Hepatic stellate cell (primary cell): ENCODE measurements at regions not wholly inside any gene's neighbourhood (a gene's known extent, or its start where the extent isn't known, plus 50 kb on each side); places are given as distances from the start of the nearest gene placed in this dataset.
A peak's percentile ranks its signal among the peaks of the same experiment; 100 is the strongest.

ENCODE experiments used
- DNase-seq: peaks from one replicate; pipeline ENCODE4 v3.0.0; 2011; ENCODE audit warnings: low spot score

DNA sequence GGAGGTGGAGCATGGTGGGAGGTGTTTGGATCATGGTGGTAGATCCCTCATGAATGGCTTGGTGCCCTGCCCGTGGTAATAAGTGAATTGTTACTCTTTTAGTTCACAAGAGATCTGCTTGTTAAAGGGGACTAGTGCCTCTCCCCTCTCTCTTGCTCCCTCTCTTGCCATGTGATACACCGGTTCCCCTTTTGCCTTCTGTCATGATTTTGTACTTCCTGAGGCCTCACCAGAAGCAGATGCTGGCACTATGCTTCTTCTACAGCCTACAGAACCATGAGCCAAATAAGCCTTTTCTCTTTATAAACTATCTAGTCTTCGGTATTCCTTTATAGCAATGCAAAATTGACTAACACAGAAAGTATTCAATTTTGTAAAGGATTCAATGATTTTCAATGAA is 817.1 kb downstream of the TLR4 start:
- DNase-seq = no peak

DNA sequence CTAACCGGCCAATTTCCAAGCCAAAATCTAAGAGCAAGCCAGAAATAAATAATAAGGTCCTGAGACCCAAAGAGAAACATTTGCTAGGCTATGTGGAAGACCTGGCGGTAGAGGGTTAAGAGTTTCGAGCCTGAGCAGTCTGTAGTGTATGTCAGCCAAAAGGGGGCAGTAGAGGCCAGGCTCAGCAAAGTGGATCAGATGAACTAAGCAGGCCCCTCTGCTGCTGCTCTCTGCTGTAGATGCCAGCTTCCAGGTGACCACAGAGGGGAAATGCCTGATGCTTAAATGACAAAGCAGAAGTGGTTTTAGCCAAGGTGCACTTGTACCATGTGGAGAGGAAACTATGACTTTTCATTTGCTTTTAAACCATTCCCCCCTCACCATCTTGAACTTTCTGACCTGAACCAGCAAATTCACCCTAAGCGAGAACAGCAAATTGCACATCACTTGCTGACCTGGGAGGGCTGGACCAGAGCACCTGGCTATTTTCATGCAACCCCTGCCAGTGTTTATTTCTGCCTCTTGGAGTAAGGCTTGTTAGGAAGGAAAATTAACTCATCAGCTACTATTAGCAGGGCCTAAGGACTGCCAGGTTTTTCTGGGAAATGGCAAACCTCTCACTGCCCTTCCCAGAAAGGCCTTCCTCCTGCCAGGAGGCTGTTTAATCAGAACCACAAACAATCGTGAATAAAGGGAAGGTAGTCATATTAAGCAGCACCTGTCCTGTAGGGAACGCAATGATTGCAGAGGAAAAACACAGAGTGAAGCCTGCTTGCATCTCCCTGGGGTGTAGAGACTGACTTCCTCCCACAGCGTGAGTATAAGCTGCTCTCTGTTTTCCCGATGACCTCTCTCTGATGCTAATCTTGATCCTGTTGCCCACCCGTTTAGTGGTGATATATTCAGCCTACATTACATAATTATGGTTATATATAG is 818.2 kb downstream of the TLR4 start:
- peak; percentile 37 for DNase-seq

DNA sequence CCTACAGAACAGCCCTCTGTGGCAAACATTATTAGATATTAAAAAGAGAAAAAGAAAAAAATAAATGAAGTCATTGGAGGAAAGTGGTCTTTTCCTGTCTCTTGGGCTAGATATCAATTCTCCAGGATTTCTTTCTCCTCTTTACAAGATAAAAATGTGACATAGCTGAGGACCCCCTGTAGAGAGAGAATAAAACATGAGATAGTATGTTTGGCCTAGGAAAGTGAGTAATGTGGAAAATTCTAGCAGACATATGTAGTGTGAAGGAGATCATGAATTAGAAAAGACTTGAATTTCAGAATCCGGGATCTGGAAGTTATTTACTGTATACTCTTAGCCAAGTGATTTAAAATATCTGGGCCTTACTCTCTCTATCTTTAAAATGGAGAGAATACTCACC is 823.1 kb downstream of the TLR4 start:
- DNase-seq = no peak

DNA sequence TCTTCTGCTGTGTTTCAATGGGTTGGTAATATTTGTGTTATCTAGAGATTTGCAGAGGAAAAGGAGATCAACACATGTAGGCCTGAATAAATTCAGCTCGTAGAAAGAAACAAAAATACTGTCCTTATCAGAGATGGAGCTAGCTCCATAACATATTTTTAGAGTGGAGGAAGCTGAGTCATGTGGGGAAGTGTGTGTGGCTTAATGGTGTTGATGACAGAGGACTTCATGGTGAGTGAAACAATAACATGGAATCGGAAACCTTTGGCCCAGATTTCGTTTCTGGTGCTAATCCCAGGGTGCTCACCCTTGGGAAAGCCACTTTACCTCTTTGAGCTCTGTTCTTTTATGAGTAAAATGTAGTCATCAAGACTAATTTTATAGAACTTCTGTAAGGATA is 825.0 kb downstream of the TLR4 start:
- no peak for DNase-seq

DNA sequence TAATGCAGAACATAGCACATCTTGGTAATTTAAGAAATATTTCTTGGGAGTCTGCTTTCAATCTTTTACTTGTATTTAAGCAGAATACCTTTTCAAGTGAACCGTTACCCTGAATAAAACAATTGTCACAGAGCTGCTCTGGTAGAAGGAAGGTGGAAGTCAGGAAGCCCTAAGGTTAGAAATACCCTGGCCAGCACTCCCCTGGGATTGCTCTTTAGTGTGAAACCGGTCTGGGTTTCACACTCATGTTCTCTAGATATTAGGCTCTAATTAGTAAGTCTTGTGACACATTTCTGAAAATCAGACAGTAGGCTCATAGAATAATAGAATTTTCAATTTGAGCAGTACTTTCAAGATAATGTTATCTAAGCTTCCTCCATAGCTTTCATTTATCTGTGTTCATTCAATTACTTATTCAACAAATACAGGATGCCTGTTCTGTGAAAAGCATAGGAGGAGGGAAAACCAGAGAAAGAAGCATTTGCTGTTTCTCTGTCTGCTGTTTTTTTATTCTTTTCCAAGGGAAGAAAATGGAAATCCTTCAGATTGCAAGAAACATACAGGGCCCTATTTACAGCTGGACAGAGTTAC is 825.5 kb downstream of the TLR4 start:
- no peak for DNase-seq

DNA sequence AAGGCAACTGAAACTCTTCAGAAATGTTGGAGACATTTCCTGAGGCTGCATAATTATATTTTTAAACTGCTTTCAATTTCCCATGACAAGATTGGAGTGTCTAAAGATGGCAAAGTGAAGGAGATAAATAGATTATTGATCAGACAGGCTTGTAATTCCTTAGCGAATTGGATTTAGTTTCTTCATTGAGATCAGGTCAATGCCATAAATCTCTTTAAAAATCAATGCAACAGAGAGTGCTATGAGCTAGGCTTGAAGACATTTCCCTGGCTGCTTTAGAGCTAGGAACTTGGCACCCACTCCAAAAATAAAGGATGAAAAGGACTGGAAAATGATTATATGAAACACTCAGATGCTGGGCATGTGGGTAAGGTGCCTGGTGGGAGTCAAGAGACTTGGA is 828.4 kb downstream of the TLR4 start:
- DNase-seq = no peak

DNA sequence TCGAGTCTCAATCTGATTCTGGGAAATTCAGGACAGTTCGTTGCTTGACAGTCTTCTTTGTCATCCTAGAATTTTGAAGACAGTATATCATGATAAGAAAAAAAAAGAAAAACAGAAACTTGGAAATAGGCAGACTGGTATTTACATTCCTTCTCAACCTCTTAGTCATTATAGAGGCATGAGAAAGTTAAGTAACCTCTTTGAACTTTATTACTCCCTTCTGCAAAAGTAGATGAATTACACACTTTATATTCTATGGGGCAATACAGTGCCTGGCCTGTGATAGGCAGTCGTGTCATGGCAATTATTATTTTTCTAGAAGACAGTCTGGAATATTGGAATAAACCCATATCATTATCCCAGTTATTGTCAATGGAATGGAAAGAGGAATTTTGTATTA is 828.9 kb downstream of the TLR4 start:
- DNase-seq = no peak

DNA sequence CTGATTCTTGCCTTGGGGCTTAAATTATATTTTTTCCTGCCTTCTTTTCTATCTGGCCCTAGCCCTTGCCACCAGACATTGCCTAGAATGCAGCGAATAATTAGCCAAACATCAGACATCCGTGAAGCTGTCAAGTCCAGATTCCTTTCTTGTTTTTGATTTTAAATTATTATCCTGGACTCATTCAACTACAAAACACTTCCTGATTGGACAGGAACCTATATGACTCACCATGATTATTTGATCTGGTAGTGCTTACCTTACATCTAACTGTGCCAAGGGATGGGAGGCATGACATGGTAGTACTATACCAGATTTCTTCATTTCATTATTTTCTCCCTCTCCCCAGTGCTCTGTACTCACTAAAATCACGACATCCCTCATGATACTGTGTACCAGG is 829.6 kb downstream of the TLR4 start:
- DNase-seq = no peak

DNA sequence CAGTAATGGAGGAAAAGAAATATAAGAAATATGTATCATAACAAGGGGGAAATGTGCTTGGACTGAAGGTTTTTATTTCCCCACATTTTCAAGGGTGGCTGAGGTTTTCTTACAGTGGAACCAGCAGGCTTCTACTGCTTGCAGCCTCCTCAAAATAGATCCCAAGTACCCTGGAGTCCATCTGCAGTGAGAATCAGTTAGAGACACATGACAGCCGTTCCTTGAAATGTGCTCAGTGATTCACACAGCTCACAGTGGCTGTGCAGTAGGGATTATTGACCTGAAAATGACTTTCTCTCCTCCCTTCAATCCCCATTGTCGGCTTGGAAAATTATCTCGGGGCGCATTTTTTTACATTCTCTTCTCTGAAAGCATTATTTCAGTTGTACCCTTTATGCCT is 832.0 kb downstream of the TLR4 start:
- no peak for DNase-seq

DNA sequence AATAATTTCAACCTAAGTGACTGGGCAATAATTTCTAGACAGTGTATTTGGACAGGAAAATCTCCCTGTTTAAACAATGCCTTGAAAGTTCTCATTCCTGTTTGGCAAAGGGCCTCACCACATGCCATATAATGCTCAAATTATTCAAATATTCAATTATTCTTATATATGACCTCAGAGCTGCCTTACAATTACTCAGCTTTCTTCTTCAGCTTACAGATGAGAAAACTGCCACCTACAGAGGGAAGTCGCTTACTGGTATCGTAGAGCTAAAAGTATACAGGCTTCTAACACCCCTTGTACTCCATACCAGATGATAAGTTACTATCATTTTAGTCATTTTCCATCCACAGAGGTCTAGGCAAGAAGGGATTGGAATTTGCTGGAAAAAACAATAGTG is 830.3 kb downstream of the BRINP1 start:
- no peak for DNase-seq

DNA sequence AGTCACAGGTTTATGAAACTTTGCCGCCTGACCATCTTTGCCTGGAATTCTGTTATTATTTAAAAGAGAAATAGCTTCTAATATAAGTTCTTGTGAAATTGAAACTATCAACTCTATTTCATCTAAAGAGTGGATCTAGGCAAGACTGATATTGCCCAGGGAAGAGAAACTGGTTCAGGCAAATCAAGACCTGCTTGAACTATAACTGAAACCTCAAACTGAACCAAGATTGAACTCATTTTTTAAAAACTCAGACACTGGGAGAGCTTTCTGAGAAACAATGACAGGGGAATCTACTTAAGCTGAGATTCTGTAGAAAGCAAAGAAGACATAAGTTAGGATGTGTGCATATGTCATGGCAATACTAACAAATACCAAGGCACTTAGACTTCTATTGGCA is 815.8 kb downstream of the BRINP1 start:
- DNase-seq = no peak

DNA sequence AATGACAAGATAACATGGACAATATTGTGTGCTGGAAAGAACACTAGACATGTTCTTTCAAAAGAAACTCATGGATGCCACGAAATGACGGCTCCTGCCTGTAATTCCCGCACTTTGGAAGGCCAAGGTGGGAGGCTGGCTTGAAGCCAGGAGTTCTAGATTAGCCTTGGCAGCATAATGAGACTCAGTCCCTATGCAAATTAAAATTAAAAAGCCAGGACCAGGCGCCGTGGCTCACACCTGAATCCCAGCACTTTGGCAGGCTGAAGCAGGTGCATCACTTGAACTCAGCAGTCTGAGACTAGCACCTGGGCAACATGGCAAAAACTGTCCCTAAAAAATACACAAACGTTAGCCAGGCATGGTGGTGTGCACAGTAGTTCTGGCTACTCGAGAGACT is 814.2 kb downstream of the BRINP1 start:
- no peak for DNase-seq

DNA sequence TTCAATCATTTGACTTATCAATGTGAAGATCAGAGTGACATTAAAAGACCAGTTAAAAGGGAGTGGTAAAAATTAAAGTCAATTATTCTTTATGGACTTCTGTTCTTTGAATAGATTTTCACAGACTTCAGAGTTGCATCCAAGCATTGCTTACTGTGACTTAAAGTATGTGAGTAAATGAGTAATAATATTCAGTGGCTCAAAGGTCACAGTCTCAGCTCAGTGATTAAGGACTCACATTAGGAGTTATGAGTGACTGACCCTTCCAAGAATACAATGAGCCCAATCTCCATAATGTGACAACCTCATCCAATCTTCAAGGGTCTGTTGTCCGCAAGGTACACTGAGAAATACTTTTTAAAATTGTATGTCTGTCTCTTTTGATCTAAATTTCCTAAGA is 811.2 kb downstream of the BRINP1 start:
- no peak for DNase-seq

DNA sequence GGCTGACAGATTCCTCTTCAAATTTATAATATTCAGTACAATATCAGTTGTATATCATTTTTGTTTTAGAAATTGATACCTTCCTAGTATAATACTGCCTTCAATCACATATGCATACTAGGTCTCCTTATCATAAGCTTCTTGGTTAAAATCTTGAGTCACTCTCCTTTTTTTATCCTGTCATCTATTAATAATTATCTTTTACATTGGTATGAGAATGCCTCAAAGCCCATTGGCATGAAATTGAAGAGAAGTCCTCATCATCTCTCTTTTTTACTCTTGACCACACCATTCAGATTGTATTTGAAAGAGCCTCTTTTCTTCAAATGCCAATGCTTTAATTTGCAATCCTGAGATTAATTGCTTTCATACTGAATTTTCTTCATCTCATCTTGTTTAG is 810.3 kb downstream of the BRINP1 start:
- DNase-seq = no peak

DNA sequence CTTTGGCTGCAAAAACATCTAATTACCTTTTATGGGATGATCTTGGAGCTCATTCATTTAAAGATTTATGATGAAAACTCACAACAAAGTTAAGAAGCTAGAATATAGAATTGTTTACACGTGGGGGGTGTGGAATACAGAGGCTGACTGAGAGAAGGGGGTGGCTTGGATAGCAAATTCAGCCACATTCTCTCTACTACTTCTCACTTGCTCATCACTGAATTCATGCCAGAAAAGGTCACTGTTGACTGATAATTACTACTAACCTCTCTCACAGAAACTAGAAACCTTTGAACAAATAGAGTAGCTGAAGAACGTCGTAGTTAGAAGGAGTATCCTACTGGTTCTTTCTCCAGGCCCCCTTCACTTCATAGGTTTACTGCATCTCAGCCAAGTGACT is 808.2 kb downstream of the BRINP1 start:
- DNase-seq = no peak

DNA sequence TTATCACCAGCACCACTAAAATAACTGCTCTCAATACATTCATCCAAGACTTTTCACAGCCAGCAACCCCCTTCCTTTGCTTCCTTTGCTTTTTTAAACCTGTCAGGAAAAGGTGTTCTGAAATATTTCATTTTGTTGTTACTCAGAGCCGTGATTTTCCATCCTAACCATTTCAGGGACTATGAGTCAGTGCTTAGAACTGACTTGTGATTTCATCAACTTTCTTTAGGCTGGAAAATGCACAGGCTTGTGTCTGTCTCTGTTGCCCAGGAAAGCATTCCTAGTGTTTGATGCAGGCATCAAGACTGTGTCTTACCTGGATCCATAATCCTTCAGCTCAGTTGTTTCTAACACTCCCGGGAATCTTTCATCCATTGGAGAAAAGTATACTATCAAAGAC is 805.6 kb downstream of the BRINP1 start:
- DNase-seq = no peak

DNA sequence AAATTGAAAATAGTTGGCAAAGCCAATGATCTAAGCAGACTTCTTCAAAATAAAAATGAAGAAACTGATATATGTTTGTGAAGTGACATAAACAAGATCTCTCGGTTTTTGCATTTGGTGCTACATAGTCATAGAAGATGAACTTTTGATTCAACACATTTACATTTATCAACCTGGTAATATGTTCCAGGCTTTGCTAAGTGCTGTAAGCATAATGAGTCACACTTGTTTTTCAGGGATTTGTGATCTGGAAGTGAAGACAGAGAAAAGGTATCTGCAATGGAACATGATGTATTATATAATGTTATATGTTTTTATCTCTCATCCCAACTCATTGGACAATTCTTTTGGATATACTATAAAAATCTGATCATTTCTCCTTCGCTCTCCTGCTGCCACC is 801.4 kb downstream of the BRINP1 start:
- DNase-seq = no peak

DNA sequence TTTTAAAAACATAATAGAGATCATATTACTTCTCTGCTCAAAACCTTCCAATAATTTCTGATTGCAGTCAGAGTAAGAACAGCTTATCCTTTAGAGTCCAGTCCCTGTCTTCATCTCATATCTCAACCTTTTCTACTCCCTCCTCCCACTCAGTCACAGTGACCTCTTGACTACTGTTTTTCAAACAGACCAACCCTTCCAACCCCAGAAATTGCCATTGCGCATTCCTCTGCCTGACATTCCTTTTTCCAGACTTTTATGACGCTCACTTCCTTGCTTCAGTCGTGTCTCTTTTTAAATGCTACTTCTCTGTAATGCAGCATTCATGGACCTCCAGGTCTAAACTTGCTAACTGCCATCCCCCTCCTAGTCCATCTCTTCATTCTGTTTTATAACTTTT is 800.5 kb downstream of the BRINP1 start:
- no peak for DNase-seq

DNA sequence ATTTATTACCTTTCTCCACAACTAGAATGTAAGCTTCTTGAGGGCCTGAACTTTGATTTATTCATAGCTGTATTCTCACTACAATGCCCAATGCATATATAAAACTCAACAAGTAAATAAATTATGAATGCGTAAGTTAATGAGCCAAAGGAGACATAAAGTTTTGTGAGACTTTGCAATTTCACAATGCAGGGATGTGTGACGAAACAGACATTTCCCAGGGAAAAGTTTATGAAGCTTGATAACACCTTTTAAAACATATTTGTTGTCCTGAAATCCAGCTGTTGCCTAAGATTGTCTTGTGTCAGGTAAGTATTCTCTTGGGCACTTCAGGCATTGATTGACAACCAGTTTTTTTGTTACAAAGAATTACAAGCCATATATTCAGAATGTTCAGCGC is 800.1 kb downstream of the BRINP1 start:
- DNase-seq = no peak

DNA sequence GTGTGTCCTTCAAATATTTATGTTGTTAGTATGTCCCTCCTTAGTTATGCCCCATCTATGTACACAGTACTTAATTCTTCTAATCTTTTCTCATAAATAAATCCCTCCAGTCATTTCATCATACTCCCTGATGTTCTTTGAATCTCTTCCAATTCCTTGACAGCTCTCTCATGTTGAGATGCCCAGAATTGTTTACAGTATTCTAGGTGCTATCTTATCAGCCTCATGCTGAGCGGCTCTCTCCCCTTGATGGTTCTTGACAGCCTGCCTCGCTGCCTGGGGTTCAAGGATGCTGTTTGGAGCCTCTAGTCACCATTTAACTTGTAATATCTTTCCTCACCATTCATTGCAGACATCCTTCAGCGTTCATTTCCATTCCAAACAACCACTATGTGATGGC is 799.2 kb downstream of the BRINP1 start:
- no peak for DNase-seq

DNA sequence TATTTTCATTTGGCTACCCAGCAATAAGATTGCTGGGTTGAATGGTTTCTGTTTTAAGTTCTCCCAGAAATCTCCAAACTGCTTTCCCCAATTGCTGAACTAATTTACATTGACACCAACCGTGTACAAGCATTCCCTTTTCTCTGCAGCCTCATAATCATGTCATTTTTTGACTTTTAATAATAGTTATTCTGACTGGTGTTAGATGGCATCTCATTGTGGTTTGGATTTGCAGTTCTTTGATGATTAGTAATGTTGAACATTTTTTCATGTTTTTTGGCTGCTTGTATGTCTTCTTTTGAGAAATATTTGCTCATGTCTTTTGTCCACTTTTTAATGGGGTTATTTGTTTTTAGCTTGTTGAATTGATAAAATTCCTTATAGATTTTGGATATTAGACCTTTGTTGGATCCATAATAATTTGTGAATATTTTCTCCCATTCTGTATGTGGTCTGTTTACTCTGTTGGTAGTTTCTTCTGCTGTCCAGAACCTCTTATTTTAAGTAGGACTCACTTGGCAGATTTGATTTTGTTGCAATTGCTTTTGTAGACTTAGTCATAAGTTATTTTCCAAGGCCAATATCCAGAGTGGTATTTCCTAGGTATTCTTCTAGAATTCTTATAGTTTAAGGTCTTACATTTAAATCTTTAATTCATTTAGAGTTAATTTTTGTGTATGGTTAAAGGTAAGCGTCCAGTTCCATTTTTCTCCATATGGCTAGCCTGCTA is 793.7 kb downstream of the BRINP1 start:
- DNase-seq = no peak

DNA sequence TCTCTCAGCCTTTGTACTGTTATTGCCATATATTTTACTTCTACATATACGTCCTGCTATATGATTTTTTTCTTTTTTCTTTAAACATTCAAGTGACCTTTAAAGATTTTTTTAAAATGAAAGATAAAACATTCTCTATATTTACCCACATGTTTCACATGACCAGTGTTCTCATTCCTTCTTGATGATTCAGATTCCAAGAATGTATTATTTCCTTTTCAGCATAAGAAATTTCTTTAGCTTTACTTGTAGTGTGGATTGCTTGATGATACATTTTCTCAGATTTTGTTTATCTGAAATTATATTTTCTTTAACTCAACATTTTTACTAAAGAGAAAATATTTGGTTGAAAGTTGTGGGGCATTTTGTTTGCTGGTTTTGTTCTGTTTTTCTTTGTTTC is 792.1 kb downstream of the BRINP1 start:
- DNase-seq = peak; percentile 16

DNA sequence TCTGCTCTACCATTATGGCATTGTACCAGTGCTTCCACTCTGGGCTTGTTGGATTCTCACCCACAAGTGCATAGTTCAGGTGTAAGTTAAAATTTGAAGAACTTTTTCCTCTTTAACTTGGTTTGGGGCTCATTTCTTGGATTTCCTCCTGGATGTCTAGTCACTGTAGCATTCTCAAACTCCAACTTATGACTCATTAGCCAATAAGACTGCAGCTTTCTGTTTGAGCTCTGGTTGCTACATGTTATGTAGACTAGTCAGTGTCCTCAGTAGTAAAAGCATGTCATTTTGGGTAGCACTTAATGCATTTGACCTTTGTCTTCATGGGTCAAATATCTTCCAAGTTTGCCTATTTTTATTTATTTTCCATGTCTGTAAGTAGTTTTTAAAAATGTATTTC is 790.8 kb downstream of the BRINP1 start:
- peak; percentile 8 for DNase-seq
